ENCODE measurements at regions not wholly inside any gene's neighbourhood (a gene's known extent, or its start where the extent isn't known, plus 50 kb on each side); places are given as distances from the start of the nearest gene placed in this dataset.

- no peak for TF ChIP-seq CTCF (IDR thresholded peaks at IDR 0.05)
- no peak for TF ChIP-seq SMC3 (IDR thresholded peaks at IDR 0.05; ENCODE audit: low read depth, low read length)
- no peak for TF ChIP-seq JUND (IDR thresholded peaks at IDR 0.05)
- no peak for TF ChIP-seq GATA2 (CRISPR knock-in tag; IDR thresholded peaks at IDR 0.05)
- TF ChIP-seq TAF1 (IDR thresholded peaks at IDR 0.05; ENCODE audit: borderline replicate concordance, low read depth, low read length), result no peak
- no peak for TF ChIP-seq IRF3 (IDR thresholded peaks at IDR 0.05; ENCODE audit: low read depth, low read length)
- no peak for TF ChIP-seq EZH2phosphoT487 (IDR thresholded peaks at IDR 0.05; ENCODE audit: borderline replicate concordance, low read depth)
- no peak for TF ChIP-seq MAX (IDR thresholded peaks at IDR 0.05; ENCODE audit: low read depth)
Measured at GRCh38 chr9:102032614-102033013, 294.2 kb upstream of the GRIN3A start.
